Skin epidermis (tissue), 12 donors: ENCODE measurements at regions not wholly inside any gene's neighbourhood (a gene's known extent, or its start where the extent isn't known, plus 50 kb on each side); places are given as distances from the start of the nearest gene placed in this dataset.
"Not testable (repeated sequence)": the region's sequence is repeated elsewhere in the genome, so short reads cannot be mapped to it uniquely, and the experiment has no call there.

ENCODE experiments used
- H3K27ac ChIP-seq, 21 experiments: fragments of 200-600 bp; sonication (generic) in 11 of 21; one replicate each; pipeline ENCODE4 v1.5.0; 2020; ENCODE audit warnings: mild to moderate bottlenecking in 3 of 21, inconsistent platforms in 2 of 21, moderate library complexity in 2 of 21
- H3K4me3 ChIP-seq, 7 experiments: fragments of 200-600 bp; sonication (generic) in 2 of 7; one replicate each; pipeline ENCODE4 v1.5.0; 2020; ENCODE audit warnings: inconsistent platforms in 2 of 7, mild to moderate bottlenecking in 2 of 7, moderate library complexity in 1 of 7

DNA sequence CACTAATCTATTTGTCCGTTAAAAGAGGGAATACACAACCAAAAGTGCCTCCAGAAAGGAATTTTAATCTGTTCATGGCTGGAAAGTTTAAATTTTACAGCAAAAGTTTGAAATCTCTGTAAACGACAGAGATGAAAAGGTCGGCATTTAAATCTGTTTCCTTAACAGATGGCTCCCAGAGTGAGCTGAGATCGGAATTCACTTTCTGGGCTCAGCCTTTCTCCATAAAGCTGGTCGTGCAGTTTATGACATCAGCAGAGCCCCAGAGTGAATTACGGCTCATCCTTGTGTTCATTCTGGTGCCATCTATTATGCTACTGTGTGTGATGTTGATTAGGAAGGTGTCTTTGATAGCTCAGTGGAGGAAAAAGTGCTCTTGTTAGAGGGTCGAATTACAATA lies 117.6 kb upstream of the ZFP64 start:
- Histone ChIP-seq H3K4me3 (no peak overlapping the region), H3K27ac (no peak overlapping the region)

DNA sequence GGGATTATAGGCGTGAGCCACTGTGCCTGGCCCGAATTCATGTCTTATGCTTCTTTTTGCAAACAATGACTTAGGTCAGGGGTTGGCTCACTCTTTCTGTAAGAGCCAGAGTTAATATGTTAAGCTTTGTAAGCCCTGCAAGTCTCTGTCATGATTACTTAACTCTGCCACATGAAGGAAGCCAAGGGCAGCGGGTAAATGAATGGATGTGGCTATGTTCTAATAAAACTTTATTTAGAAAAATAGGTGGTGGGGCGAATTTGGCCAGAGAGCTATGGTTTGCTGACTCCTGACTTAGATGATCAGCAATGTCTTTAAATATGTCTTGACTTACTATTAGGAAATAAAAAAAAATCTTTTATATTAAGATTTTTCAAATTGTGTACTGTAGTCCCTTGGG lies 114.9 kb upstream of the ZFP64 start:
- no peak overlapping the region for H3K4me3 ChIP-seq

DNA sequence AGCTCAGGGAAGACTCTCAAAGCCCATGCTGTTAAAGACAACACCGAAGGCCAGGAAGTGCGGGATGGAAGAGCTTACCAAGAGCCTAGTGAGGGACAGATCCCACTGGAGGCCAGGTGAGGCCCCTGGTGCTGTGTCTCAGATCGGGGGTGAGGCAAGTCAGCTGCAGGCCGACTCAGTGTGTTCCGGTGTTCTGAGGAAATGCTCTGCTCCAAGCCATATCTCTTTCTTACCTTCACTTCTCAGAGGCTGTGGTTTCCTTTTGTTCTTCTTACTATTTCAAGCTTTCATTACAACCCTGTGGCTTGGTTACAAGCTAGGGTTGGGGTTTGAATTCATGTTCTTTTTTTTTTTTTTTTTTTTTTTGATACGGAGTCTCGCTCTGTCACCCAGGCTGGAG lies 114.3 kb upstream of the ZFP64 start:
- no peak overlapping the region for H3K27ac ChIP-seq
- no peak overlapping the region for H3K4me3 ChIP-seq

More for the DNA sequence above, 114.9 kb upstream of the ZFP64 start:
- no peak overlapping the region for H3K27ac ChIP-seq

DNA sequence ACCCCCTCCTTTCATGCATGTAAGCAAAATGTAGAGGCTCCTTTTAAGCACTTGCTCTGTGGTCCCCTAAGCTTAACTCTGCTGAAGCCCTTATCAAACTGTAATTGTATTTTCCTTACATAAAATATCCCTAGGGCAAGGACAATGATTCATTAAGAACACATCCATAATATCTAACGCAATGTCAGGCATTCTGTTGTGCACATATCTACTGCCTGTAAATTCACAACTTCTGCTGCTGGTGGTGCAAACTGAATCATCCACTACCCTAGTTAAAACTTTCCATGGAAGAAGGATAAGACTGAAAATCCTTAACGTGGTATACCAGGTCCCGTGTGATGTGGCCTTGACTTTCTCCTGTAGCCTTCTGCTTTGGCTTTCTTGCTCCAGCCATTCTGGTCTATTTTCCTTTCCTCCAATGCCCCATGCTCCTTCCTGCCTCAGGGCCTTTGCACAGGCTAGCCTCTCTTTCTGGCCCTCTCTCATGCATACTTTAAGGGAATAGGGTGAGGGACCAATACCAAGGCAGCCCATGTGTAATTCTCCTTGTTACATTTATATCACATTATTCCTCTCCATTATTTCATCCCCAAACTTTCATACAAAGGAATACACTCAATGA lies 113.6 kb upstream of the ZFP64 start:
- H3K4me3 ChIP-seq, result no peak overlapping the region
- H3K27ac ChIP-seq, result no peak overlapping the region

DNA sequence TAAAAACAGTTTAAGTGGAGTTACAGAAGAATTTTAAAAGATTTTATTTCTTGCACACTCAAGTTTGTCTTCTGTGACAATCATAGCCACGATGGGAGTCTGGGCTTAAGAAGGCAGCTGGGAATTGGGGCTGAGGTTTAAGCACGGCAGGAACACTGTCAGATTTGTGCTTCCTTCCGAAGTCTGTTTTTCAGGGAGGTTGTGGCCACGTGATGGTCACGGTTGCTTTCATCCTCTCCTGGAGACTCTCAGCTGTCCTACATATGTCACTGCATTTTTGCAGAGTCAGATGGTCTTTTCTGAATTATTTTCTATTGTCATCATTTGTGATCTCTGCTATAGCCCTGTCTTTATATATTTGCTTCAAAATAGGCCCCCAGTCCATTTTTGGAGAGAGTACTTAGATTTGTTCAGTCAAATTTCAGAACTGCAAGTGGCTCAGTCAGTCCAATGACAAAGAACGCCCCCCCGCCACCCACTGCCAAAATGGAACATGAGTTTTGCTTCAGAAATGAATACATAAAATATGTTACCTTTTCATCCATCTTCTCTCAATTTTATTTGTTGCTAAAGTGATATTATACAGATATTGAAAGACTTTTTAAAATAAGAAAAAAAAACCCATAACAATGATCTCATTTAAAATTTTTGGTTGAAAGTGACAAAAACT lies 111.8 kb upstream of the ZFP64 start:
- Histone ChIP-seq H3K27ac (no peak overlapping the region), H3K4me3 (no peak overlapping the region)

DNA sequence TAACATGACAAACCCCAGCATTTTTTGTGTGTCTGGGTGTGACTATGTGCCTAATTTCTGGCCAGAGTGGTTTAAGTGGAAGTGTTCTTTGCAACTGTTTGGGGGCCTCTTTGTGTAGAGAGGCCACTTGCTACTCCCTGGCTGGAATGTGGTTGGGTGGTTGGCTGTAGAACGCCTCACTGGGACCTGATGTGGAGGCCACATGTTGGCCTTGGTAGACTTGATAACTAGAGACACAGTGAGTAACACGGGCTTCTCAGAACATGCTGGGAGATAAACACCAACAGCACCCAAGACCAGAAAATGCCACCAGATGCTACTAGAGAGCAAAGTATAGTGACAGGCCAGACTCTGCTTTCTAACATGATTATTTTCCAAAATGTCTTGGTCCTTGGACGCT lies 111.2 kb upstream of the ZFP64 start:
- no peak overlapping the region for H3K4me3 ChIP-seq
- H3K27ac ChIP-seq, result no peak overlapping the region

DNA sequence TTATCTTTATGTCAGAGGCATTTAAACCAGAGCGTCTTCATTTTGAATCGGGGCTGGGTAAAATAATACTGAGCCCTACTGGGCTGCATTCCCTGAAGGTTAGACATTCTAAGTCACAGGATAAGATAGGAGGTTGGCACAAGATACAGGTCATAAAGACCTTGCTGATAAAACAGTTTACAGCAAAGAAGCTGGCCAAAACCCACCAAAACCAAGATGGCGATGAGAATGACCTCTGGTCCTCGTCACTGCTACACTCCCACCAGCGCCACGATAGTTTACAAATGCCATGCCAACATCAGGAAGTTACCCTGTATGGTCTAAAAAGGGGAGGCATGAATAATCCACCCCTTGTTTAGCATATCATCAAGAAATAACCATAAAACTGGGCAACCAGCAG lies 110.5 kb upstream of the ZFP64 start:
- not testable (repeated sequence) for H3K4me3 ChIP-seq, H3K27ac ChIP-seq

DNA sequence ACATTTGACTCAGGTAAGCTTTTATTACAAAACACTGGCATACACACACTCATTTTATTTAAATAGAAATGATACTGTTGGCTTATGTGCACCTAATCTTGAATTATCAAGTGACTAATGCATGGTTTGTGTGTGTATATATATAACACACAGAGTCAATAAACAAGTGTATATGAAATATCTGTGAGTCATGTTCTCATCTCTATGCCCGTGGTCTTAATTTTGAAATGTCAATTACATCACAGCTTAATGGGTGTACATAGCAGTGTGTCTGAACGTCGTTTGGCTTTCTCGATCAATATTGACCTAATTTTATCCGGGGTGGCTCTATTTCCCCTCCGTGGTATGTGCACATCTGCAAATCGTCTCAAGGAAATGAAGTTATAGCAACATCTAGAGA lies 104.0 kb upstream of the ZFP64 start:
- H3K4me3 ChIP-seq, result no peak overlapping the region
- H3K27ac ChIP-seq, result no peak overlapping the region

DNA sequence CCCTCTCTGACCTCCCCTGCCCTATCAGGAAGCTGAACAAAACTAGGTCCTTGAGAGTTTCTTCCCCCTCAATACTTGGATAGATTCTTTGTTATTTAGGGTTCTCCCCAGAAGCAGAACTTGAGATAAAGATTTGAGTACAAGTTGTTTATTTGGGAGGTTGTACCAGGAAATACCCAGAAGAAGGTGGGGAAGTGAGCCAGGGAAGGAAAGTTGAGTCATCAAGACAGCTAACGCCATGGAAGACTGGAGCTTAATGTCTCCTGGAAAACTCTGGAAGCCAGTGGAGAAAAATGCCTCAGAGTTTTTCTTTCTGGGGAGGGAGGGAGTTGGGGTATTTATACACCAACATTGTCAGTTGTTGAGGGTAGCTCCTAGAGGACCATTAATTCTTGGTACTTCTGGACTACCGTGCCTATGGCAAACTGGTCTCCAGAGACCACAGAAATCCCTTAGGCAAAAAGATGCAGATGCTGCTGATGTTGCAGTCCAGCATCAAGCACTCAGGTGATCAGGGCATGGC lies 102.6 kb upstream of the ZFP64 start:
- Histone ChIP-seq H3K4me3 (no peak overlapping the region), H3K27ac (no peak overlapping the region)

DNA sequence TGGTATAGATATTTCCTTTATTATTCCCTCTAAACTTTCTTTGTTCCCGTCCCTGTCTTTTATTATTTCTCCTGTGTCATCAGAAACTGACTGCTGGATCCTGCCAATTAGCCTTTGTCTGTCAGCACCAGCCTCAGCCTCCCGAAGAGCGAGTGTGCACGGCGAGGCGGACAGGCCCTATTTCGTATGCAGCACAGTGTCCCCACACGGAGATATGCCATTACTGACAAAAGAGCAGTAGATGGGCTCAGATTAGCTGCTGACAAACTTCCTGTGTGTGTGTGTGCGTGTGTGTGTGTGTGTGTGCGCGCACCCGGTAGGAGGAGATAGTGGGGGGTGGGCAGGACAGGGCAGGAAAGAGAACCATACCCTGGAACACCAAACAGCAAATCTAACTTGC lies 99.5 kb upstream of the ZFP64 start:
- H3K27ac ChIP-seq, result no peak overlapping the region
- H3K4me3 ChIP-seq, result no peak overlapping the region

DNA sequence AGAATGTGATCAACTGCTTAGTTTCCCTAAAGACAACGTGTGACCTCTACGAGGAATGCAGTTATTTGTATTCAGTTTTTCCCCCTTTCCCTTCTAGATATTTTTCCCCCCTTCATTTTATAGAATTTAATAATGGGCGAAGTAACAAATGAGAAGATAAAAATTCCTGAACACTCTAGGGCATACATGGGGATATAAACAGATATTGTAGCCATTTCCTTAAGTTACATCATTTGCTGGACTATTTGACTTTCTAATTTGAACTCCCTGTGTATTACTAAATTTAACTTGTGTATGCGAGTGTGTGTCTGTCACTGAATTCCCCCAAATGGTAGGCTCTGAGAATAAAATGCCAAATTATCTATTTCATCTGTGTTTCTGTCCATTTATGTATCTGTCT lies 99.0 kb upstream of the ZFP64 start:
- H3K4me3 ChIP-seq, result no peak overlapping the region
- H3K27ac ChIP-seq, result no peak overlapping the region

DNA sequence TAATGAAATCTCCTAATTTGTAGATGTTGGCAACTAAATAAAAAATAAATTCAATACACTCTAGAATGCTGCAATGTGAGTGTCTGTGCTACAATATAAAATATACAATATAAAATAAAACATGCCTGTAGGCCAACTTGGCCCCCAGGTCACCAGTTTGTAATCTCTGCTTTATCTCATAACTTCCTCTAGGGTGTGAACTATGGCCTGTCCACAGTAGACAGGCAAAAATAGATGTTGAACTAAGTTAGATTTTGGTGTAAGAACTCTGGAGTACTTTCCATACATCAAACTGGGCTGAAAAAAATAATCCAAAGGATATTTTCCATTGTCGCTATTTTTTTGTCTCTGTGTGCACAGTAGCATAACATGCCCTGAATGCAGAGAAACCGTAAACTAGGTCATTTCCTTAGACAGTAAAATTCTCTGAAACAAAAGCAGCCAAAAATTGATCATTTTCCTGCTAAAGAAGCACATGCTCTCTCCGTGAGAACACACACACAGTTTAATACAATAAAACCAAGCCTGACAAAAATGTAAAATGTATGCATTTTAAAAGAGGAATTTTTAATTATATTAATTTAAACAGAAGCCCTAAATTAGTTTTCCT lies 98.5 kb upstream of the ZFP64 start:
- Histone ChIP-seq H3K27ac (no peak overlapping the region), H3K4me3 (no peak overlapping the region)

DNA sequence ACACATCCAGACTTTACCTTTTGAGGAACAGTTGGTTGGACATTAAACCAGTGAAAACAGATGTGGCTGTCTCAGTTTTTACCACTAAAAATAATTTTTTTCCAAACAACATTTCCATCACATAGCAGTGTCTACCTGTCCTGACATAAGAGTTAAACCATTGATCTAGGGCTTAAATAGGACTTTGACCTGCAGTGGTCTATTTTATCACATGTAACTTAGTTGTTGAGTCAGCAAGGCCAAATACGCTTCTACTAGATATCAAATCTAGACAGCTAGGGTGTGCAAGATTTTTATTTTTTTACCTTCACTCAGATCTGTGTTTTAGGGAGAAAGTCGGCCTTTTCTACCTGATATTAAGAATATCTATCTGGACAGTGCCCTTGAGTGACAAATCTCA lies 88.8 kb upstream of the ZFP64 start:
- H3K27ac ChIP-seq, result no peak overlapping the region

DNA sequence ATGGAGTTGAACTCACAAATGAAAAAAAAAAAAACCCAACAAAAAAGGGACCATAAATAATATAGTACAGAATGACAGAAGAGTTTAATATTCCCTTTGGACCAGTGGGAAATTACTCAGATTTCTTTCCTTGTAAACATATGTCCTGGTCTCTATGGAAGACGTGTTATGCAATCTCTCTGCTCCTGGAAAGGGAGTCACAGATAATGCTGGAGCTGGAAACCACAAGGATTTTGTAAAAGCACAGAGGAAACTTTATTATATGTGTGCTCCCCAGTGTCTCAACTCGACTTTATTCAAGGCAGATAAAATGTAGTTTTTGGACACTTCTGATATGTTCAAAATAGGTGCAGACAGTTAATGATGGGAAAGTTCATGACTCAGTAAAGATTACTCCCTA lies 88.1 kb upstream of the ZFP64 start:
- Histone ChIP-seq H3K4me3 (no peak overlapping the region), H3K27ac (no peak overlapping the region)

More for the DNA sequence above, 88.8 kb upstream of the ZFP64 start:
- H3K4me3 ChIP-seq, result no peak overlapping the region

DNA sequence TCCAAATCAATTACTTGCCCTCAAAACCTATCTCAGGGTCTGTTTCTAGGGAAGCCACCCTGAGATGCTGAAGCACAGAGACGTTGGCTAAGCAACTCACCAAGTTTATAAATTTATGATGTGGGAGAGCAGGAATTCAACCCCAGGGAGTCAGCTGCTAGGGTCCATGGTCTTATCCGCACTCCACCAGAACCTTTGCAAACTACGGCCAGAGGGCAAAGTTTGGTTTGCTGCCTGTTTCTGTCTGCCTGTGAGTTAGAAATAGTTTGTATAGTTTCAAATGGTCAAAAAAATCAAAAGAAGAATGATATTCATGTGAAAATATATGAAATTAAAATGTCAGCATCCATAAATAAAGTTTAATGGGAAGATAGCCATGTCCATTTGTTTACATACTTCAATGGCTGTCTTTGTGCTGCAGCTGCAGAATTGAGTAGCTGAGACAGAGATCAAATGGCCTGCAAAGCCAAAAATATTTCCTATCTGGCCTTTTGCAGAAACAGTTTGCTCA lies 83.7 kb upstream of the ZFP64 start:
- H3K4me3 ChIP-seq, result no peak overlapping the region
- H3K27ac ChIP-seq, result no peak overlapping the region

DNA sequence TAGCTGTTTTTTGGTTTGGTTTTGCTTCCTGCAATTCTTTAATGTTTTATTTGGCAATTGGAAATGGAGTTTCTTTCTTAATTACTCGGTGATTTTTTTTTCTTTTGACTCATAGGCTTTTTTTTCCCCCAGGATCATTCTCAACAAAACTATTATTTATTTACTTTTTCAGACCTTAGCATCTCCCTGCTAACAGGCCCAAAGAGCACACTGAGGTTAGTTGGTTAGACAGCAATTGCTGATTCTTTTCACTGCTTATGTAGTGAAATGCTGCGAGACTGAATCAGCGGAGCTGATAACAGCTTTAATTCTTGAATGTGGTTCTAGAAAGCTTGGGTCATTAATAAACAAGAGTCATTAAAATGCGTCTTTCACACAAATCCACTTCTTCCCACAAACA lies 79.1 kb upstream of the ZFP64 start:
- Histone ChIP-seq H3K4me3 (no peak overlapping the region), H3K27ac (no peak overlapping the region)

DNA sequence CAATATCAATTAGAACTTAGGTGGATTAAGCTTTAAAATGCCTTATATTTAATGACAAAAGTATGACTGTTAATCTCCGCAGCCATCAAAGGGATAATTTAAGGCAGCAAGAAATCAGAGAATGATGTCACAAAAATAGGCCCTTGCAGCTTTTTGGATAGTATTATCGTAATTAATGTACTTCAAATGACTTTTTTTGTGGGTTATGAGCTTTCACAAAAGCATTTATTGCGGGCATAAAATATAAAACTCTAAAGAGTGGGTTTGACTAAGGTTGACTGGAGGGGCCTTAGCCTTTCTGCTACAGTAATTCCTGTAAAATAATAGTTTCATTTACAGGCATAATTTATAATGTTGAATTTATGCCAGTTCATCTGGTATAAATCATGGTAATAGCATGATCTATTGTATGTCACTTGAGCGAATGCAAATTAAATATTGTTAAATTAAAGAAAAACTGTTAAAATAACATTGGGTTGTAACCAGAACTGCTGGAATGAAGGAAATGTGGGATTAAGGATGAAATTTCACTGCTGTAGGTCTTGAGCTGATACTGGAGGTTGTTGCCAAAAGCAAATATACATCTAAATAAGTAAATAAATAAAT lies 78.5 kb upstream of the ZFP64 start:
- H3K4me3 ChIP-seq, result no peak overlapping the region
- no peak overlapping the region for H3K27ac ChIP-seq

DNA sequence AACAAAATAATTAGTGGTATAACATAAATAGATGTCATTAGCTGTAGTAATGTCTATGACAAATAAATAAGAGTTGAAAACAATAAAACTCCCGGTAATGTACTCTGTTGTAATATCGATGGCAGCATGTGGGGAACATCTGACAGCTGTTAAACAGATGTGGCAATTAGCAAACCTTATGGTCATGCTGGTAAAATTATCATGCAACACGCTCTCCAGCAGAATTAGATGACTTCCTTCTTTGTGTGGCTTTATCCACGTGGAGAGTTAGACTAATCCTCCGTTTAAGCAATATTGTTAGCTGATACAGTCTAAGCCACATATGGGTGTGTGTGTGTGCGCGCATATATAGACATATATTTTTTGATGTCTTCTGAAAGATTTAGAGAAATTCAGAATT lies 77.7 kb upstream of the ZFP64 start:
- Histone ChIP-seq H3K27ac (no peak overlapping the region), H3K4me3 (no peak overlapping the region)

DNA sequence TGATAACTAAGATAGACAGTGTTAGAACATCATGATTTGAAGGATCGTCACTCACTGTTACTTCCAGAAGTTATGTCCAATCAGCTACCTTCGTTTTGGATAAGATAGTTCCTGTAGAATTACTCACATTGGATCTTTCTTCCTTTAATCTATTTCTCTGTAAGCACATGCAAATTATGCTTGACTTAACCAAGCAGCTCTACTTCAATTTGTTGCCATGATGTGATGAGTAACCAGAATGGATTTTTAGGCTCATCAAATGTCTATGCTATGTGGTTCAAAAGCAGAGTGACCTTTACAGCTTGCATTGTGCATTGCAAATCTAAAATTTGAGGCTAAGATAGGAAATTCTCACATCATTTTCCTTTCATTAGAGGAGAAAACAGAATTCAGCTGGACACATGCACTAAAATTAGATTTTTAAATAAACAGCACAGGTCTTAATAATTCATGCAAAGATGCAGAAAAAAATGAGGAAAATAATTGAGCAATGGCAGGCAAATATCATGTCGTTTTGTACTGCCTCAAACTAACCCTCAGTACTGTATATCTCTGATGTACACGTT lies 76.7 kb upstream of the ZFP64 start:
- H3K4me3 ChIP-seq, result no peak overlapping the region
- no peak overlapping the region for H3K27ac ChIP-seq

DNA sequence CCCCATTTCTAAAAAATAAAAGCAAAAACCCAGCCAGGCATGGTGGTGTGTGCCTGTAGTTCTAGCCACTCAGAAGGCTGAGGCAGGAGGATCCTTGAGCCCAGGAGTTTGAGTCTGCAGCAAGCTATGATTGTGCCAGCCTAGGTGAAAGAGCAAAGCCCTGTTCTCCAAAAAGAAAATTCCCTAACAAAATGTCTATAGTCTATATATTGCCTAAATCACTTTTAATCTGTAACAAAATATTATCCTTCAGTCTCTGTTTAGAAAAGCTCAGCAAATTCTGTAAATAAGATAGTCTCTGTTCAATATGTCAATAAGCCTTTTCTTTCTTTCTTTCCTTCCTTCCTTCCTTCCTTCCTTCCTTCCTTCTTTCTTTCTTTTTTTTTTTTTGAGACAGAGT lies 75.8 kb upstream of the ZFP64 start:
- H3K4me3 ChIP-seq, result no peak overlapping the region
- H3K27ac ChIP-seq, result no peak overlapping the region
